PC-9 (cell line): ENCODE measurements at regions not wholly inside any gene's neighbourhood (a gene's known extent, or its start where the extent isn't known, plus 50 kb on each side); places are given as distances from the start of the nearest gene placed in this dataset.

ENCODE experiments used
- BruUV-seq: library from RNA; stranded (reverse); fragments of 400-500 nt; replicated peaks from 2 replicates; lab custom pipeline; 2021; lab: Mats Ljungman, UMichigan
- CTCF ChIA-PET: fragments of 300-600 bp; sonication (Branson Sonifier 250); formaldehyde crosslinking; loops from one replicate; lab custom pipeline; 2022; ENCODE audit warnings: antibody characterized with exemption; lab: Charles Lee
- POLR2A ChIA-PET: fragments of 300-600 bp; sonication (Branson Sonifier 250); formaldehyde crosslinking; loops from one replicate; lab custom pipeline; 2022; ENCODE audit warnings: antibody characterized with exemption; ENCODE audit not compliant: unreplicated experiment; lab: Charles Lee
- DNase-seq, 2 experiments: peaks; one replicate each; pipeline versions ENCODE4 v3.0.0 to v3.0.0-alpha.2; 2015 to 2022; ENCODE audit warnings: mixed read lengths in 1 of 2
- H2AFZ ChIP-seq: fragments of 200-600 bp; sonication (generic); 2 replicates; pipeline ENCODE4 v1.8.1; 2017; ENCODE audit warnings: antibody characterized with exemption
- H3F3A ChIP-seq: fragments of 200-600 bp; sonication (generic); 2 replicates; pipeline ENCODE4 v1.8.1; 2017; ENCODE audit warnings: antibody characterized with exemption, mild to moderate bottlenecking, low read depth; ENCODE audit not compliant: insufficient read depth
- H3K27ac ChIP-seq: fragments of 200-600 bp; sonication (generic); 2 replicates; pipeline ENCODE4 v1.6.1; 2016; ENCODE audit warnings: mixed run types
- H3K27me3 ChIP-seq: fragments of 200-600 bp; sonication (generic); 2 replicates; pipeline ENCODE4 v1.6.1; 2016; ENCODE audit warnings: low read depth, mixed run types; ENCODE audit not compliant: insufficient read depth
- H3K36me3 ChIP-seq: fragments of 200-600 bp; sonication (generic); 2 replicates; pipeline ENCODE4 v1.6.1; 2016; ENCODE audit warnings: low read depth, mixed run types
- H3K4me1 ChIP-seq: fragments of 200-600 bp; sonication (generic); replicated peaks from 2 replicates; pipeline ENCODE4 v1.6.1; 2016; ENCODE audit warnings: mixed run types; ENCODE audit not compliant: insufficient read depth
- H3K4me2 ChIP-seq: fragments of 200-600 bp; sonication (generic); 2 replicates; pipeline ENCODE4 v1.6.1; 2017; ENCODE audit warnings: mixed run types
- H3K4me3 ChIP-seq: fragments of 200-600 bp; sonication (generic); 2 replicates; pipeline ENCODE4 v1.6.1; 2016; ENCODE audit warnings: mixed run types
- H3K79me2 ChIP-seq: fragments of 200-600 bp; sonication (generic); 2 replicates; pipeline ENCODE4 v1.6.1; 2017; ENCODE audit warnings: low read depth, mixed run types
- H3K9me2 ChIP-seq: fragments of 200-600 bp; sonication (generic); 2 replicates; pipeline ENCODE4 v1.8.1; 2017; ENCODE audit warnings: mild to moderate bottlenecking; ENCODE audit not compliant: insufficient read depth
- H3K9me3 ChIP-seq: fragments of 200-600 bp; sonication (generic); 2 replicates; pipeline ENCODE4 v1.8.1; 2016; ENCODE audit warnings: low read depth; ENCODE audit not compliant: insufficient read depth
- H4K20me1 ChIP-seq: fragments of 200-600 bp; sonication (generic); 2 replicates; pipeline ENCODE4 v1.8.1; 2017; ENCODE audit not compliant: insufficient read depth
- EZH2 ChIP-seq: fragments of 200-600 bp; sonication (generic); IDR thresholded peaks from 2 replicates; pipeline ENCODE4 v1.8.0; 2017; ENCODE audit warnings: antibody characterized with exemption, low read depth
- intact Hi-C: fragments of 100-400 bp; cut with micrococcal nuclease; formaldehyde crosslinking; loops from one replicate; pipeline ENCODE4 v1.10.0; 2022; ENCODE audit not compliant: unreplicated experiment
- TF ChIP-seq, protein P1 (sequence below): fragments of 200-600 bp; sonication (generic); conservative IDR thresholded peaks from 2 replicates; pipeline ENCODE4 v1.6.1; 2017; ENCODE audit warnings: mixed run types, antibody characterized with exemption, mild to moderate bottlenecking, moderate library complexity

DNA sequence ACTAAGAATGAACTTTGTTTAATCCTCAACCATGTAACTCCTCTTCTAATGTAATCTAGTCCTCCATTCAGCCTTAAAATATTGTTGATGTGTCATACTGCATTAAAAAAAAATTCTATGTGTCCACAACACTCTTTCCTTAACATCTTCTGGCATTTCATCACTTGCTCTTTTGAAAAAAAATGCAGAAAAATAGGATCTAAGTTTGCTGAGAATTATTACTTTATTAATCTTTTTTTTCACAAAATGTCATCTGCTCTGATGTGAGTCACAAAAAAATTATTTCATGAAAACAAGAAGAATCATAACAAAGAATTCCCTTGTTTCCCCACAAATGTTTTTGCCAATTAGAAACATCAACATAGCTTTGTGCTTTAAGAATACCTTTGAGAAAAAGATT, 410.1 kb upstream of the MGAT4C start:
- H3K9me2 ChIP-seq = peaks cover 4% of the 10 kb centered on the region; the same call in 1 of the 2 replicates
- TF ChIP-seq EZH2 = no peak
- TF ChIP-seq, protein P1, sequence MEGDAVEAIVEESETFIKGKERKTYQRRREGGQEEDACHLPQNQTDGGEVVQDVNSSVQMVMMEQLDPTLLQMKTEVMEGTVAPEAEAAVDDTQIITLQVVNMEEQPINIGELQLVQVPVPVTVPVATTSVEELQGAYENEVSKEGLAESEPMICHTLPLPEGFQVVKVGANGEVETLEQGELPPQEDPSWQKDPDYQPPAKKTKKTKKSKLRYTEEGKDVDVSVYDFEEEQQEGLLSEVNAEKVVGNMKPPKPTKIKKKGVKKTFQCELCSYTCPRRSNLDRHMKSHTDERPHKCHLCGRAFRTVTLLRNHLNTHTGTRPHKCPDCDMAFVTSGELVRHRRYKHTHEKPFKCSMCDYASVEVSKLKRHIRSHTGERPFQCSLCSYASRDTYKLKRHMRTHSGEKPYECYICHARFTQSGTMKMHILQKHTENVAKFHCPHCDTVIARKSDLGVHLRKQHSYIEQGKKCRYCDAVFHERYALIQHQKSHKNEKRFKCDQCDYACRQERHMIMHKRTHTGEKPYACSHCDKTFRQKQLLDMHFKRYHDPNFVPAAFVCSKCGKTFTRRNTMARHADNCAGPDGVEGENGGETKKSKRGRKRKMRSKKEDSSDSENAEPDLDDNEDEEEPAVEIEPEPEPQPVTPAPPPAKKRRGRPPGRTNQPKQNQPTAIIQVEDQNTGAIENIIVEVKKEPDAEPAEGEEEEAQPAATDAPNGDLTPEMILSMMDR = no peak
- CTCF ChIA-PET = no interaction called here
- H3K4me2 ChIP-seq = no peak overlapping the region
- no peaks in the 10 kb centered on the region for H3K27me3 ChIP-seq
- intact Hi-C loops = loop anchor here (10.0 kb wide), 1 partner anchor 402 kb away; no protein-coding TSS in a partner anchor
- H3K79me2 ChIP-seq = no peaks in the 10 kb centered on the region
- H3K4me3 ChIP-seq = no peak overlapping the region
- DNase-seq = no peak
- POLR2A ChIA-PET = no interaction called here
- H3K4me1 ChIP-seq = peaks cover 19% of the 10 kb centered on the region
- no peaks in the 10 kb centered on the region for H4K20me1 ChIP-seq
- no peaks in the 10 kb centered on the region for H3F3A ChIP-seq
- H3K9me3 ChIP-seq = no peaks in the 10 kb centered on the region
- H2AFZ ChIP-seq = no peak overlapping the region
- H3K36me3 ChIP-seq = no peaks in the 10 kb centered on the region
- H3K27ac ChIP-seq = no peak overlapping the region
- BruUV-seq = no TSS peak

DNA sequence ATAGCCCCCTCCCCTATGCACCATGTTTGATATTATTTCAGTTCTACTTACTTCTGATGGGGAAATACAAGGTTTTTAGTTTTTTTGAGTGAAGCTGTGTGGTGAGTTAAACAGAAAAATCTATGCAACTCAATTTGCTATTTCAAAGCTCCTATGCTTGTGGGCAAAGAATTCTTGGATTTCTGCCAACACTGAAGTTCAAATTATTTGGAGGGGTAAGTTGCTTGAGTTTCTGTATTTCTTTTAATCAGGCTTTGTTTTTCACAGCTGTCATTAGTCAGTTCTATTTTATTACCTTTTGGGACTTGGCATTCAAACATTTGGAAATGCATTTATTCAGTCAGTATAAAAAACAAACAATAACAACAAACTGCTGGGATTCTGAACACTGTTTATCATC, 407.5 kb upstream of the MGAT4C start:
- TF ChIP-seq, protein P1 = no peak
- no peak for TF ChIP-seq EZH2
- no peak overlapping the region for H3K27ac ChIP-seq
- no peaks in the 10 kb centered on the region for H3F3A ChIP-seq
- BruUV-seq = no TSS peak
- no peaks in the 10 kb centered on the region for H3K27me3 ChIP-seq
- H2AFZ ChIP-seq = no peak overlapping the region
- no peaks in the 10 kb centered on the region for H3K36me3 ChIP-seq
- ChIA-PET CTCF (no interaction called here), POLR2A (interaction anchor here (0.6 kb wide), 1 partner anchor 368 kb away, joined by 4 read pairs; no protein-coding TSS in a partner anchor)
- H4K20me1 ChIP-seq = no peaks in the 10 kb centered on the region
- peaks cover 25% of the 10 kb centered on the region for H3K4me1 ChIP-seq
- no peaks in the 10 kb centered on the region for H3K79me2 ChIP-seq
- no peak for DNase-seq
- intact Hi-C loops = loop anchor here (10.0 kb wide), 1 partner anchor 399 kb away; no protein-coding TSS in a partner anchor
- no peak overlapping the region for H3K4me2 ChIP-seq
- H3K4me3 ChIP-seq = no peak overlapping the region
- no peaks in the 10 kb centered on the region for H3K9me2 ChIP-seq
- H3K9me3 ChIP-seq = 0 out of 2 replicates have a peak, but pooled peaks cover 2% of the 10 kb centered on the region

DNA sequence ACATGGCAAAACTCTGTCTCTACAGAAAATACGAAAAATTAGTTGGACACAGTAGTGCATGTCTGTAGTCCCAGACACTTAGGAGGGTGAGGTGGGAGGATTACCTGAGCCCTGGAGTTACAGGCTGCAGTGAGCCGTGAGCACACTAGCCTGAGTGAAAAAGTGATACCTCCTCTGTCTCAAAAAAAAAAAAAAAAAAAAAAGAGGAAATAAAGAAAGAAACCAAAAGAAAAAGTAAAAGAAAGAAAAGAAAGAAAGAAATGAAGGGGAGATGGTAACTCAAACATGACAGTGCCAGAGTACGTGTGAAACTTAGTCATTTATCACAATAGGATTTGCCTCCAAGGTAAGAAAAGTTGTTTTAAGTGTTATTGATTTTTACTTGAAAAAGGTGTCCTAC, 407.0 kb upstream of the MGAT4C start:
- TF ChIP-seq, protein P1 = no peak
- no peak for TF ChIP-seq EZH2
- H2AFZ ChIP-seq = no peak overlapping the region
- intact Hi-C loops = loop anchor here (10.0 kb wide), 1 partner anchor 398 kb away; no protein-coding TSS in a partner anchor

More for the DNA sequence above, 407.0 kb upstream of the MGAT4C start:
- BruUV-seq = no TSS peak
- no peak overlapping the region for H3K4me3 ChIP-seq
- DNase-seq = no peak
- H3K4me1 ChIP-seq = peaks cover 20% of the 10 kb centered on the region
- CTCF ChIA-PET = no interaction called here
- no peak overlapping the region for H3K4me2 ChIP-seq
- H3K9me2 ChIP-seq = no peaks in the 10 kb centered on the region
- H3F3A ChIP-seq = no peaks in the 10 kb centered on the region
- no peaks in the 10 kb centered on the region for H3K79me2 ChIP-seq
- 0 out of 2 replicates have a peak, but pooled peaks cover 5% of the 10 kb centered on the region for H3K9me3 ChIP-seq
- H3K27ac ChIP-seq = no peak overlapping the region
- no peaks in the 10 kb centered on the region for H3K27me3 ChIP-seq
- POLR2A ChIA-PET = no interaction called here
- H3K36me3 ChIP-seq = no peaks in the 10 kb centered on the region
- no peaks in the 10 kb centered on the region for H4K20me1 ChIP-seq
